WTC11 (cell line): ENCODE measurements at regions not wholly inside any gene's neighbourhood (a gene's known extent, or its start where the extent isn't known, plus 50 kb on each side); places are given as distances from the start of the nearest gene placed in this dataset.

Experiments
- ATAC-seq: fragments of 200-7000 bp; cut with Tn5 transposase; 2 replicates; pipeline ENCODE4 v1.10.0; 2021; ENCODE audit warnings: mild to moderate bottlenecking, moderate library complexity
- CTCF ChIA-PET: fragments of 300-600 bp; sonication (Branson Sonifier 250); formaldehyde crosslinking; loops from one replicate; lab custom pipeline; 2021; ENCODE audit warnings: antibody characterized with exemption; lab: Charles Lee
- POLR2A ChIA-PET: fragments of 350-600 bp; sonication (Branson Sonifier 250); formaldehyde crosslinking; loops from one replicate; lab custom pipeline; 2021; ENCODE audit warnings: antibody characterized with exemption; lab: Charles Lee
- DNase-seq: peaks from one replicate; pipeline ENCODE4 v3.0.0; 2021; ENCODE audit warnings: low spot score
- H3K27ac Mint-ChIP-seq: 2 replicates; pipeline ENCODE4 v1.8.0; 2021; ENCODE audit warnings: mixed read lengths
- H3K27me3 Mint-ChIP-seq: 2 replicates; pipeline ENCODE4 v1.8.0; 2021; ENCODE audit warnings: low read depth, mild to moderate bottlenecking, moderate library complexity, mixed read lengths
- H3K36me3 Mint-ChIP-seq: 2 replicates; pipeline ENCODE4 v1.8.0; 2021; ENCODE audit warnings: mixed read lengths
- H3K4me1 Mint-ChIP-seq: 2 replicates; pipeline ENCODE4 v1.8.0; 2022; ENCODE audit warnings: mixed read lengths
- H3K4me3 Mint-ChIP-seq: 2 replicates; pipeline ENCODE4 v1.8.0; 2021; ENCODE audit warnings: mild to moderate bottlenecking, moderate library complexity, mixed read lengths
- H3K9me3 Mint-ChIP-seq: 2 replicates; pipeline ENCODE4 v1.8.0; 2021; ENCODE audit warnings: mixed read lengths
- EMX1 ChIP-seq: fragments of 250-450 bp; sonication (Bioruptor Pico); IDR thresholded peaks from 2 replicates; pipeline ENCODE4 v1.8.0; 2021; ENCODE audit warnings: mild to moderate bottlenecking
- ERG ChIP-seq: fragments of 250-450 bp; sonication (Bioruptor Pico); IDR thresholded peaks from 2 replicates; pipeline ENCODE4 v1.8.0; 2021; ENCODE audit warnings: mild to moderate bottlenecking
- ESRRA ChIP-seq: sonication (generic); formaldehyde crosslinking; IDR thresholded peaks from 2 replicates; pipeline ENCODE4 v1.8.1; 2022; ENCODE audit warnings: mild to moderate bottlenecking, missing genetic modification reagents, borderline replicate concordance
- GRHL2 ChIP-seq: fragments of 250-450 bp; sonication (Bioruptor Pico); IDR thresholded peaks from 2 replicates; pipeline ENCODE4 v1.8.0; 2022; ENCODE audit warnings: mild to moderate bottlenecking, moderate library complexity; ENCODE audit not compliant: insufficient replicate concordance, severe bottlenecking
- HMGA2 ChIP-seq: fragments of 250-450 bp; sonication (Bioruptor Pico); IDR thresholded peaks from 2 replicates; pipeline ENCODE4 v1.4.0; 2021; ENCODE audit warnings: mild to moderate bottlenecking, moderate library complexity
- KAT7 ChIP-seq: sonication (generic); formaldehyde crosslinking; IDR thresholded peaks from 2 replicates; pipeline ENCODE4 v1.8.1; 2023; ENCODE audit warnings: missing genetic modification reagents, mild to moderate bottlenecking, borderline replicate concordance
- MAX ChIP-seq: sonication (generic); formaldehyde crosslinking; IDR thresholded peaks from 2 replicates; pipeline ENCODE4 v1.8.0; 2022; ENCODE audit warnings: mild to moderate bottlenecking, missing genetic modification reagents
- MLX ChIP-seq: sonication (generic); formaldehyde crosslinking; IDR thresholded peaks from 2 replicates; pipeline ENCODE4 v1.8.1; 2023; ENCODE audit warnings: mild to moderate bottlenecking, missing genetic modification reagents, moderate library complexity
- RELA ChIP-seq: sonication (generic); formaldehyde crosslinking; IDR thresholded peaks from 2 replicates; pipeline ENCODE4 v1.8.1; 2022; ENCODE audit warnings: missing genetic modification reagents, mild to moderate bottlenecking, borderline replicate concordance
- SOX15 ChIP-seq: fragments of 250-450 bp; sonication (Bioruptor Pico); IDR thresholded peaks from 2 replicates; pipeline ENCODE4 v1.9.0; 2021; ENCODE audit warnings: mild to moderate bottlenecking
- SP1 ChIP-seq: sonication (generic); formaldehyde crosslinking; conservative IDR thresholded peaks from 2 replicates; pipeline ENCODE4 v1.8.1; 2022; ENCODE audit warnings: missing genetic modification reagents
- TP53 ChIP-seq: sonication (generic); formaldehyde crosslinking; IDR thresholded peaks from 2 replicates; pipeline ENCODE4 v1.8.1; 2023; ENCODE audit warnings: mild to moderate bottlenecking, missing genetic modification reagents
- ZNF121 ChIP-seq: sonication (generic); formaldehyde crosslinking; IDR thresholded peaks from 2 replicates; pipeline ENCODE4 v1.8.0; 2023; ENCODE audit warnings: missing genetic modification reagents
- ZNF232 ChIP-seq: sonication (generic); formaldehyde crosslinking; IDR thresholded peaks from 2 replicates; pipeline ENCODE4 v1.8.0; 2022; ENCODE audit warnings: mild to moderate bottlenecking, missing genetic modification reagents
- TF ChIP-seq, protein P1 (sequence below): sonication (generic); formaldehyde crosslinking; IDR thresholded peaks from 2 replicates; pipeline ENCODE4 v1.8.1; 2023; ENCODE audit warnings: mild to moderate bottlenecking, missing genetic modification reagents, borderline replicate concordance
- TF ChIP-seq, protein P2 (sequence below): sonication (generic); formaldehyde crosslinking; IDR thresholded peaks from 2 replicates; pipeline ENCODE4 v1.8.1; 2023; ENCODE audit warnings: mild to moderate bottlenecking, missing genetic modification reagents

DNA sequence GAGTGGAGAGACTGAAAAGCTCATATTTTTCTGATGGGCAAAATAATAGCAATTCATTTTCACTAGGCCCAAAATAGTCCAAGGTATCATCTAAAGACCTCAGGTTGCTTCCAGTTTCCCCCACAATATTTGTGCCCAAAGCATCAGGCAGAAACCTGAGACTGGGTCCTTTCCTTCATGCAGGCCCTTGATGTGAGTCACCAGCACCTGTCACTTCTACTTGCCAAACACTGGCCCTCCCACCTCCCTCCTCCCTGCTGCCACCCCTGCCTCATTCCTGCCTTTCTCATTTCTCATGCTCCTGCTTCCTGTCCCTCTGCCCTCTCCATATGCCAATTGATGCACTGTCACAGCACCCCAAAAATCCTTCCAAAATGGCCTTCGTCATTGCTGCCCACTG is 230.4 kb upstream of the CST7 start:
- TF ChIP-seq MAX (CRISPR knock-in tag) = no peak
- ChIA-PET POLR2A (interaction anchor here (1.1 kb wide), 1 partner anchor 413 kb away, joined by 3 read pairs; no protein-coding TSS in a partner anchor), CTCF (no interaction called here)
- peaks cover 2% of the 10 kb centered on the region; the same call in 1 of the 2 replicates for H3K4me1 Mint-ChIP-seq
- no peaks in the 10 kb centered on the region; the same call in 1 of the 2 replicates for H3K36me3 Mint-ChIP-seq
- ATAC-seq = no peak
- no peak overlapping the region for H3K27ac Mint-ChIP-seq
- no peak overlapping the region for H3K4me3 Mint-ChIP-seq
- H3K27me3 Mint-ChIP-seq = peaks cover under 1% of the 10 kb centered on the region; the same call in 1 of the 2 replicates
- no peak for DNase-seq
- H3K9me3 Mint-ChIP-seq = peaks cover 9% of the 10 kb centered on the region

DNA sequence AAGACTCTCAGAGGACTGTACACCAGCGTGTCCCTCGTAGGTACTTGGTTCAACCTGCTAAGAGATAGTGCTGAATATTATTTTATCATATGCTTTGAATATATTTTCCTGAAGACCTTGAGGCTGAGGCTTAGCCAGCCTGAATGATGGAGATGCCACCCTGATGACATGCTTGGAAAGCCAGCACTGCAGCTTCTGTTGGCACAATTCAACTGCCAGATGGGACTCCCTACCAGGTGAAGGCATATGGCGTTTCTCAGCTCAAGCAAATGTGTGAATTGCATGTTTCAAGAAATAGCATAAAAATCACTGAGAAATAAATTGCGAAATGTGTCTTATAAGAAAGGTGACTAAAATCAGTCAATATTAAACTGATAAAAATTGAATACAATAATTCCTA is 228.1 kb upstream of the CST7 start:
- ATAC-seq = no peak
- Mint-ChIP-seq H3K4me3 (no peak overlapping the region), H3K9me3 (no peaks in the 10 kb centered on the region), H3K27me3 (peaks cover 9% of the 10 kb centered on the region), H3K27ac (no peak overlapping the region), H3K36me3 (no peaks in the 10 kb centered on the region), H3K4me1 (peaks cover 2% of the 10 kb centered on the region; the same call in 1 of the 2 replicates)
- CTCF ChIA-PET = no interaction called here
- TF ChIP-seq ZNF121 (CRISPR knock-in tag) (no peak), RELA (CRISPR knock-in tag) (no peak), ERG (CRISPR knock-in tag) (no peak), ZNF232 (no peak), TP53 (CRISPR knock-in tag) (no peak), EMX1 (no peak), SOX15 (CRISPR knock-in tag) (no peak), SP1 (CRISPR knock-in tag) (no peak), GRHL2 (CRISPR knock-in tag) (no peak), HMGA2 (CRISPR knock-in tag) (no peak), ESRRA (CRISPR knock-in tag) (no peak), MLX (CRISPR knock-in tag) (no peak), KAT7 (CRISPR knock-in tag) (no peak)
- TF ChIP-seq, protein P1, sequence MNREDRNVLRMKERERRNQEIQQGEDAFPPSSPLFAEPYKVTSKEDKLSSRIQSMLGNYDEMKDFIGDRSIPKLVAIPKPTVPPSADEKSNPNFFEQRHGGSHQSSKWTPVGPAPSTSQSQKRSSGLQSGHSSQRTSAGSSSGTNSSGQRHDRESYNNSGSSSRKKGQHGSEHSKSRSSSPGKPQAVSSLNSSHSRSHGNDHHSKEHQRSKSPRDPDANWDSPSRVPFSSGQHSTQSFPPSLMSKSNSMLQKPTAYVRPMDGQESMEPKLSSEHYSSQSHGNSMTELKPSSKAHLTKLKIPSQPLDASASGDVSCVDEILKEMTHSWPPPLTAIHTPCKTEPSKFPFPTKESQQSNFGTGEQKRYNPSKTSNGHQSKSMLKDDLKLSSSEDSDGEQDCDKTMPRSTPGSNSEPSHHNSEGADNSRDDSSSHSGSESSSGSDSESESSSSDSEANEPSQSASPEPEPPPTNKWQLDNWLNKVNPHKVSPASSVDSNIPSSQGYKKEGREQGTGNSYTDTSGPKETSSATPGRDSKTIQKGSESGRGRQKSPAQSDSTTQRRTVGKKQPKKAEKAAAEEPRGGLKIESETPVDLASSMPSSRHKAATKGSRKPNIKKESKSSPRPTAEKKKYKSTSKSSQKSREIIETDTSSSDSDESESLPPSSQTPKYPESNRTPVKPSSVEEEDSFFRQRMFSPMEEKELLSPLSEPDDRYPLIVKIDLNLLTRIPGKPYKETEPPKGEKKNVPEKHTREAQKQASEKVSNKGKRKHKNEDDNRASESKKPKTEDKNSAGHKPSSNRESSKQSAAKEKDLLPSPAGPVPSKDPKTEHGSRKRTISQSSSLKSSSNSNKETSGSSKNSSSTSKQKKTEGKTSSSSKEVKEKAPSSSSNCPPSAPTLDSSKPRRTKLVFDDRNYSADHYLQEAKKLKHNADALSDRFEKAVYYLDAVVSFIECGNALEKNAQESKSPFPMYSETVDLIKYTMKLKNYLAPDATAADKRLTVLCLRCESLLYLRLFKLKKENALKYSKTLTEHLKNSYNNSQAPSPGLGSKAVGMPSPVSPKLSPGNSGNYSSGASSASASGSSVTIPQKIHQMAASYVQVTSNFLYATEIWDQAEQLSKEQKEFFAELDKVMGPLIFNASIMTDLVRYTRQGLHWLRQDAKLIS (CRISPR knock-in tag) = no peak
- TF ChIP-seq, protein P2, sequence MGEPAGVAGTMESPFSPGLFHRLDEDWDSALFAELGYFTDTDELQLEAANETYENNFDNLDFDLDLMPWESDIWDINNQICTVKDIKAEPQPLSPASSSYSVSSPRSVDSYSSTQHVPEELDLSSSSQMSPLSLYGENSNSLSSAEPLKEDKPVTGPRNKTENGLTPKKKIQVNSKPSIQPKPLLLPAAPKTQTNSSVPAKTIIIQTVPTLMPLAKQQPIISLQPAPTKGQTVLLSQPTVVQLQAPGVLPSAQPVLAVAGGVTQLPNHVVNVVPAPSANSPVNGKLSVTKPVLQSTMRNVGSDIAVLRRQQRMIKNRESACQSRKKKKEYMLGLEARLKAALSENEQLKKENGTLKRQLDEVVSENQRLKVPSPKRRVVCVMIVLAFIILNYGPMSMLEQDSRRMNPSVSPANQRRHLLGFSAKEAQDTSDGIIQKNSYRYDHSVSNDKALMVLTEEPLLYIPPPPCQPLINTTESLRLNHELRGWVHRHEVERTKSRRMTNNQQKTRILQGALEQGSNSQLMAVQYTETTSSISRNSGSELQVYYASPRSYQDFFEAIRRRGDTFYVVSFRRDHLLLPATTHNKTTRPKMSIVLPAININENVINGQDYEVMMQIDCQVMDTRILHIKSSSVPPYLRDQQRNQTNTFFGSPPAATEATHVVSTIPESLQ (CRISPR knock-in tag) = no peak
- no peak for DNase-seq
- POLR2A ChIA-PET = no interaction called here
